ENCODE measurements at regions not wholly inside any gene's neighbourhood (a gene's known extent, or its start where the extent isn't known, plus 50 kb on each side); places are given as distances from the start of the nearest gene placed in this dataset.
"Not testable (repeated sequence)": the region's sequence is repeated elsewhere in the genome, so short reads cannot be mapped to it uniquely, and the experiment has no call there.

GRCh38 chr14:105852378-105853088 lies 326.1 kb downstream of the TMEM121 start:
- no peak for DNase-seq

DNA sequence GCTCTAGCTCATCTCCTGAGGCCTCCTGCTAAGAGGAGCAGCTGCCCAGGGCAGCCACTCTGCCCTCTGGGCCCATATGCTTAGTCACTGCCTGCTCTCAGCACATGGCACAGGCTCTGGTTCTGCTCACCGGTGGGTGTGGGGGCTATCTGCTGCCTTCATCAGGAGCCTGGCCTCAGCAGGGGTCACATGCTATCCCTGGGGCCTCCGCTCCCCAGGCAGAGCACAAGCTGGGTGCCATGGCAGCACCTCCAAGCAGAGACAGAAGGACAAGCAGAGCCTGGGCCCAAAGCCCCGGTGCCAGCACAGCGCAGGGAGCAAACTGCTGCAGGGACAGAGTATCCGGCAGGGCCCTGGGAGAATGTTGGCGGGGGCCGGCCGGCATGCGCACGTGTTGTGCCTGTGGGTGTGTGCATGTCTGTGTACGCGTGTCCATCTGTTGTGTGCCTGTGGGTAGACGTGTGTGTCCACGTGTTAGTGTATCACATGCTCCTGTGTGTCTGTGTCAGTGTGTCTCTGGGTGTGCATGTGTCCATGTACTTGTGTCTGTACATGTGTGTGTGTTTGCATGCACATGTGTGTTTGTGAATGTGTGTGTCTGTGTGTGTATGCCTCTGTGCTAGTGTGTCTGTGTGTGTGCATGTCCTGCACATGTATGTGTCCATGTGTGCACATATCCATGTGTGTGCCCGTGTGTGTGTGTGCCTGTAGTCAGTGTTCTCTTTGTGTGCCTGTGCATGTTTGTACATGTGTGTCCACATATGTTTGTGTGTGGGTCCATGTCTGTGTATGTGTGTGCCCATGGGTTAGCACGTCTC lies 326.9 kb downstream of the TMEM121 start:
- DNase-seq: peak; percentile 81

- no peak for DNase-seq
Measured at GRCh38 chr14:105853907-105854599, 327.7 kb downstream of the TMEM121 start.

DNA sequence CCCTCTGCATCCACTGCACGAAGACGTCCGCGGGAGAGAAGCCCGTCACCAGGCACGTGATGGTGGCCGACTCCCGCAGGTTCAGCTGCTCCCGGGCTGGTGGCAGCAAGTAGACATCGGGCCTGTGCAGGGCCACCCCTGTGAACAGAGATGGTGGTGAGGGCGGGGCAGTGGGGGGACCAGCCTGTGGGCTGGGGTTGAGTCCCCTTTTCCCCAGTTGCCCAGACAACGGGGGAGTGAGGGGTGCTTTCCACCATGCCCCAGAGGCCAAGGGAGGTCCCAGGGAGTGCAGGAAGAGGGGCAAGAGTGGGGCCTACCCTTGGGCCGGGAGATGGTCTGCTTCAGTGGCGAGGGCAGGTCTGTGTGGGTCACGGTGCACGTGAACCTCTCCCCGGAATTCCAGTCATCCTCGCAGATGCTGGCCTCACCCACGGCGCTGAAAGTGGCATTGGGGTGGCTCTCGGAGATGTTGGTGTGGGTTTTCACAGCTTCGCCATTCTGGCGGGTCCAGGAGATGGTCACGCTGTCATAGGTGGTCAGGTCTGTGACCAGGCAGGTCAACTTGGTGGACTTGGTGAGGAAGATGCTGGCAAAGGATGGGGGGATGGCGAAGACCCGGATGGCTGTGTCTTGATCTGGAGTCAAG lies 328.3 kb downstream of the TMEM121 start:
- no peak for DNase-seq

- no peak for DNase-seq
Measured at GRCh38 chr14:105855246-105855892, 329.0 kb downstream of the TMEM121 start.

GRCh38 chr14:105855893-105856675 lies 329.7 kb downstream of the TMEM121 start:
- DNase-seq: no peak

DNA sequence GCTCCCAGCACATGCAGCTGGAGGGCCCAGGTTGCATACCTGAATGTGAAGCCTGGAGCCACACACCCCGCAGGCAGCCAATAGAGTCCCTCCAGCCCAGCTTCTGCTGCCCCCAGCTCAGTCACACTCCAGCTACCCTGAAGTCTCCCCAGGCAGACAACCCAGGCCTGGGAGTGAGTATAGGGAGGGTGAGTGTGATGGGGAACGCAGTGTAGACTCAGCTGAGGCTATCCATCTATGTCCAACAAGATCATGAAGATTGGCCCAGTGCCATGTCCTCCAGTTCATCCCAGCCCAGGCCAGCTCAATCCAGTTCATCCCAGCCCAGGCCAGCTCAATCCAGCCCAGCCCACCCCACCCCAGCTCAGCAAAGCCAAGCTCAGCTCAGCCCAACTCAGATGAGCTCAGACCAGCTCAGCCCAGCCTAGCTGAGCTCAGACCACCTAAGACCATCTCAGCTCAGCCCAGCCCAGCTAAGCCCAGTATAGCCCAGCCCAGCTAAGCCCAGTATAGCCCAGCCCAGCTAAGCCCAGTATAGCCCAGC lies 330.4 kb downstream of the TMEM121 start:
- DNase-seq: no peak

DNA sequence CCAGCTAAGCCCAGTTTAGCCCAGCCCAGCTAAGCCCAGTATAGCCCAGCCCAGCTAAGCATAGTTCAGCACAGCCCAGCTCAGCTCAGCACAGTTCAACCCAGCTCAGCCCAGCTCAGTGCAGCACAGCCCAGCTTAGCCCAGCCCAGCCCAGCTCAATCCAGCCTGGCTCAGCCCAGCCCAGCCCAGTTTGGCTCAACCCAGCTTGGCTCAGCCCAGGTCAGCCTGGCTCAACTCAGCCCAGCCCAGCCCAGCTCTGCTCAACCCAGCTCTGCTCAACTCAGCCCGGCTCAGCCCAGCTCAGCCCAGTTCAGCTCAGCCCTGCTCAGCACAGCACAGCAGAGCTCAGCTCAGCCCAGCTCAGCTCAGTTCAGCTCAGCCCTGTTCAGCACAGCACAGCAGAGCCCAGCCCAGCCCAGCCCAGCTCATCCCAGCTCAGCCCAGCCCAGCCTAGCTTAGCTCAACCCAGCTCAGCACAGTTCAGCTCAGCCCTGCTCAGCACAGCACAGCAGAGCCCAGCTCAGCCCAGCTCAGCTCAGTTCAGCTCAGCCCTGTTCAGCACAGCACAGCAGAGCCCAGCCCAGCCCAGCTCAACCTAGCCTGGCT lies 330.9 kb downstream of the TMEM121 start:
- DNase-seq: no peak

GRCh38 chr14:105857826-105858675 lies 331.7 kb downstream of the TMEM121 start:
- DNase-seq: no peak

DNA sequence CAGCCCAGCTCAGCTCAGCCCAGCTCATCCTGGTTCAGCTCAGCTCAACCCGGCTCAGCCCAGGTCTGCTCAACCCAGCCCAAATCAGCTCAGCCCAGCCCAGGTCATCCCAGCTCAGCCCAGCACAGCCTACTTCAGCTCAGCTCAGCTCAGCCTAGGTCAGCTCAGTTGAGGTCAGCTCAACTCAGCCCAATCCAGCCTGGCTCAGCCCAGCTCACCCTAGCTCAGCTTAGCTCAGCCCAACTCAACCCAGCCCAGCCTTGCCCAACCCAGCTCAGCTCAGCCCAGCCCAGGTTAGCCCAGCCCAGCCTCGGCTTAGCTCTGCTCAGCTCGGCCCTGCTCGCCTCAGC lies 332.3 kb downstream of the TMEM121 start:
- DNase-seq: no peak

DNA sequence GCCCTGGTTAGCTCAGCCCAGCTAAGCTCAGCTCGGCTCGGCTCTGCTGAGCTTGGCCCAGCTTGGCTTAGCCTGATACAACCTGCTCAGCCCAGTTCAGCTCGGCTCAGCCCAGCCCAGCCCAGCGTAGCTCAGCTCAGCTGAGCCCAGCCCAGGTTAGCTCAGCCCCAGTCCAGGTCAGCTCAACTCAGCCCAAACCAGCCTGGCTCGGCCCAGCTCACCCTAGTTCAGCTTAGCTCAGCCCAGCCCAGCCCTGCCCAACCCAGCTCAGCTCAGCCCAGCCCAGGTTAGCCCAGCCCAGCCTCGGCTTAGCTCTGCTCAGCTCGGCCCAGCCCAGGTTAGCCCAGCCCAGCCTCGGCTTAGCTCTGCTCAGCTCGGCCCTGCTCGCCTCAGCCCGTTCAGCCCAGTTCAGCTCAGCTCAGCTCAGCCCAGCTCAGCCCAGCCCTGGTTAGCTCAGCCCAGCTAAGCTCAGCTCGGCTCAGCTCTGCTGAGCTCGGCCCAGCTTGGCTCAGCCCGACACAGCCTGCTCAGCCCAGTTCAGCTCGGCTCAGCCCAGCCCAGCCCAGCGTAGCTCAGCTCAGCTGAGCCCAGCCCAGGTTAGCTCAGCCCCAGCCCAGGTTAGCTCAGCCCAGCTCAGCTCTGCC lies 332.8 kb downstream of the TMEM121 start:
- DNase-seq: not testable (repeated sequence)

DNA sequence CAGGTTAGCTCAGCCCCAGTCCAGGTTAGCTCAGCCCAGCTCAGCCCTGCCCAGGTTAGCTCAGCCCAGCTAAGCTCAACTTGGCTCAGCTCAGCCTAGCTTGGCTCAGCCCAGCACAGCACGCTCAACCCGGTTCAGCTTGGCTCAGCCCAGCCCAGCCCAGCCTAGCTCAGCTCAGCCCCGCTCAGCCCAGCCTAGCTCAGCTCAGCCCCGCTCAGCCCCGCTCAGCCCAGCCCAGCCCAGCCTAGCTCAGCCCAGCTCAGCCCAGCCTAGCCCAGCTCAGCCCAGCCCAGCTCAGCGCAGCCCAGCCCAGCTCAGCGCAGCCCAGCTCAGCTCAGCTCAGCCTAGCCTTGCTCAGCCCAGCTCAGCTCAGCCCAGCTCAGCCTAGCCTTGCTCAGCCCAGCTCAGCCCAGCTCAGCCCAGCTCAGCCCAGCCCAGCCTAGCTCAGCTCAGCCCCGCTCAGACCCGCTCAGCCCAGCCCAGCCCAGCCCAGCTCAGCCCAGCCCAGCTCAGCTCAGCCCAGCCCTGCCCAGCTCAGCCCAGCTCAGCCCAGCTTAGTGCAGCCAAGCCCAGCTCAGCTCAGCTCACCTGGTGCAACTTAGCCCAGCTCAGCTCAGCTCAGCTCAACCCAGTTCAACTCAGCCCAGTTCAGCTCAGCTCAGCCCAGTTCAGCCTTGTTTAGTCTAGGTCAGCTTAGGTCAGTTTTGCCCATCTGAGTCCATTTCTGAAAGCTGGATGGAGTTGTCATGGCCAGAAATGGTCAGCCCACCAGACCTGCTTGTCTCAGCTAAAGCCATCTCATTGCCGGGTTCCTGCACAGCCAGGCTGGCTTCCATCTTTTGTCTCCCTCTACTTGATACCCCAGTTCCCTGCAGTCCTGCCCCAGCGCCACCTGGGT lies 333.6 kb downstream of the TMEM121 start:
- DNase-seq: no peak

DNA sequence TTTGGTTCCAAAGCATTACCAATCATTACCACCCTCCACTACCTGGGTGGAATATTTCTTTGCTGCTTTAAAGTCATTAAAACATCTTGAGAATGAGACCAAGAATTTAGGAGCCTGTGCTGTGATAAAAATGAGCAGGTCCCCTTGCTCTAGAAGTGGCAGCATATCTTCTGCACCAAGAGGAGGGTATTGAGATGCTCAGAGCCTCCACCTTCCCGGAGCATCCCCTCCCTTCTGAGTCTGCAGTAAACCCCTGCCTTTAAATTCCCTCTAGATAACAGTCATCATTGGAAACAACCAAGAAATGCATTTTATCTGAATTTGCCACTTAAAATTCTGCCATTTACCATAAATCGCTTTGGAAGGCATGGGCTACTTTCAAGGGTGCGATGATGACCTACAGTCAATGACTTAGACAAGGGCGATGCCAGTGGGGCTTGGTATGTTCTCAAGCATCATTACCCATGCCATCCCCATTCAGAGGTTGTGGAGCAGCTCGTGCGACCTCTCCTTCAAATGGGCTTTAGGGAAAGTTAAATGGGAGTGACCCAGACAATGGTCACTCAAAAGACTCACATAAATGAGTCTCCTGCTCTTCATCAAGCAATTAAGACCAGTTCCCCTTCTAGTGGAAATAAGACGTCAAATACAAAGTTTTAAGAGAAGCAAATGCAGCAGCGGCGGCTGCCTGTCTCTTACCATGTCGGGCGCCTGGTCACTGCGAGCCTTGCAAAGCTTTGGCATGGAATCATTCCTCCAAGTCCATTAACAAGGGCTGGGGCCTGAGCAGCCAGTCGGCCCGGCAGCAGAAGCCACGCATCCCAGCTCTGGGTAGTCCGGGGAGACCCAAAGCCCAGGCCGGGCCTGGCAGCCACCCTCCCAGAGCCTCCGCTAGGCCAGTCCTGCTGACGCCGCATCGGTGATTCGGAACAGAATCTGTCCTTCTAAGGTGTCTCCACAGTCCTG lies 334.5 kb downstream of the TMEM121 start:
- no peak for DNase-seq

DNA sequence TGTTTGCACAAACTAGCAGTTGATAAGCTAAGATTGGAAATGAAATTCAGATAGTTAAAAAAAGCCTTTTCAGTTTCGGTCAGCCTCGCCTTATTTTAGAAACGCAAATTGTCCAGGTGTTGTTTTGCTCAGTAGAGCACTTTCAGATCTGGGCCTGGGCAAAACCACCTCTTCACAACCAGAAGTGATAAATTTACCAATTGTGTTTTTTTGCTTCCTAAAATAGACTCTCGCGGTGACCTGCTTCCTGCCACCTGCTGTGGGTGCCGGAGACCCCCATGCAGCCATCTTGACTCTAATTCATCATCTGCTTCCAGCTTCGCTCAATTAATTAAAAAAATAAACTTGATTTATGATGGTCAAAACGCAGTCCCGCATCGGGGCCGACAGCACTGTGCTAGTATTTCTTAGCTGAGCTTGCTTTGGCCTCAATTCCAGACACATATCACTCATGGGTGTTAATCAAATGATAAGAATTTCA lies 335.6 kb downstream of the TMEM121 start:
- DNase-seq: no peak

DNA sequence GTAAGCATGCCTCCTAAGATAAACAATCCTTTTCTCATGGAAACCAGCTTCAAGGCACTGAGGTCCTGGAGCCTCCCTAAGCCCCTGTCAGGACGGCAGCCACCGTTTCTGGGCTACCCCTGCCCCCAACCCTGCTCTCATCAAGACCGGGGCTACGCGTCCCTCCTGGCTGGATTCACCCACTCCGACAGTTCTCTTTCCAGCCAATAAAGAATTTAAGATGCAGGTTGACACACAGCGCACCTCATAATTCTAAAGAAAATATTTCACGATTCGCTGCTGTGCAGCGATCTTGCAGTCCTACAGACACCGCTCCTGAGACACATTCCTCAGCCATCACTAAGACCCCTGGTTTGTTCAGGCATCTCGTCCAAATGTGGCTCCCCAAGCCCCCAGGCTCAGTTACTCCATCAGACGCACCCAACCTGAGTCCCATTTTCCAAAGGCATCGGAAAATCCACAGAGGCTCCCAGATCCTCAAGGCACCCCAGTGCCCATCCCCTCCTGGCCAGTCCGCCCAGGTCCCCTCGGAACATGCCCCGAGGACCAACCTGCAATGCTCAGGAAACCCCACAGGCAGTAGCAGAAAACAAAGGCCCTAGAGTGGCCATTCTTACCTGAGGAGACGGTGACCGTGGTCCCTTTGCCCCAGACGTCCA lies 336.3 kb downstream of the TMEM121 start:
- no peak for DNase-seq

DNA sequence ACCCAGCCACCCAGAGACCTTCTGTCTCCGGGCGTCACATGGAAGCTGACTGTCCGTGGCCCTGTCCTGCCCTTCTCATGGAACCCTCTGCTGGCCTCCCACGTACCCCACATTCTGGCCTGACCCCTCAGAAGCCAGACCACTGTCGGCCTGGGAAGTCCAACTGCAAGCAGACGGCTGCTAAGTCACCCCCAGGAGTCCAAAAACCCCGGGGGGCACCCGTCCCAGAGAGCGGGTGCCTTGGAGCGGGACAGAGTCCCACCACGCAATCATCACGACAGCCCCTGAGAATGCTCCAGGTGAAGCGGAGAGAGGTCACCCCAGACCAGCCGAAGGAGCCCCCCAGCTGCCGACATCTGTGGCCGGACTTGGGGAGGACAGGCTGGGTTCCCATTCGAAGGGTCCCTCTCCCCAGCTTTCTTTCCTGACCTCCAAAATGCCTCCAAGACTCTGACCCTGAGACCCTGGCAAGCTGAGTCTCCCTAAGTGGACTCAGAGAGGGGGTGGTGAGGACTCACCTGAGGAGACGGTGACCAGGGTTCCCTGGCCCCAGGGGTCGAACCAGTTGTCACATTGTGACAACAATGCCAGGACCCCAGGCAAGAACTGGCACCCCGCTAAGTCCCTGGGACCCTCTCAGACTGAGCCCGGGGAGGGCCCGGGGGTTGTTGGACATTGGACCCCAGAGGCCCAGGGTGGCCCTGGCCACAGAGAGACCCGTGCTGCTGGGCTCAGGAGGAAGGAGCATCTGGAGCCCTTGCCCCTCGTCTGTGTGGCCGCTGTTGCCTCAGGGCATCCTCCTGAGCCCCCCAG lies 337.1 kb downstream of the TMEM121 start:
- no peak for DNase-seq

All from NCI-H524 treated with DMSO at 0.1 percent for 48 hours (cell line).